ENCODE measurements at regions not wholly inside any gene's neighbourhood (a gene's known extent, or its start where the extent isn't known, plus 50 kb on each side); places are given as distances from the start of the nearest gene placed in this dataset.

GRCh38 chr12:116365606-116366455 lies 88.3 kb upstream of the MED13L start:
- TF ChIP-seq CTCF (IDR thresholded peaks at IDR 0.05) (no peak), POLR2A (IDR thresholded peaks at IDR 0.05) (no peak)

Data from upper lobe of left lung (tissue), 4 donors.